ENCODE measurements at regions not wholly inside any gene's neighbourhood (a gene's known extent, or its start where the extent isn't known, plus 50 kb on each side); places are given as distances from the start of the nearest gene placed in this dataset.

DNA sequence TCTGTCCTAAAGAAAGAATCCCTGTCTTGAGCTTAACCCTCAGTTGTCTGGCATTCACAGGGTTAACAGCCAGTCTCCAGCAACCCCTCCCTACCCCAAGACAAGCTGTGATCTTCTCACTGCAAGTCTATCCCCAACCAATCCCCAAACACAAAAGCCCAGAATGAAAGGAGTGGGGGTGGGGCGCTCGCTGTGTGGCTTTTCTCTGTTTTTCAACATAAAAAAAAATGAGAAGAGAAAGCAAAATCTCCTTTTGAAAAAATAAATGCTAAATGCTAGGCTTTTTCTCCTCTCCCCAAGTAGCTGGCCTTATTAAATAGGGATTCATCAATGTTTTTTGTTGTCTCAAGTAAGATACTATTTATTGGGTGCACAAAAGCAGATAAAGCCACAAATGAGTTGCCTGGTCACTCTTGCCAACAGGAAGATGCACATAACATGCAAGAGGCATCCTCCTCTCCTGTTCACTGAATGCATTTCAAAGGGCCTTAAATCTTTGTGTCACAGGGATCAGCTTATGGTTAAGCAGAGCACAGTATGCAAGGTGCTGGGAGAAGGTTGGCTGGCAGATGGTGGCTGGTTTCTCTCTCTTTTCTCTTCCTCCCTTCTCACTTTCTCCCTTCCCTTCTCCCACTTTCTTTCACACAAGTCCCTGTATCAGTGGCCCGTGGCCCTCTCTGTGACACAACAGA lies 225.6 kb downstream of the CMPK2 start:
- TF ChIP-seq, protein P1, sequence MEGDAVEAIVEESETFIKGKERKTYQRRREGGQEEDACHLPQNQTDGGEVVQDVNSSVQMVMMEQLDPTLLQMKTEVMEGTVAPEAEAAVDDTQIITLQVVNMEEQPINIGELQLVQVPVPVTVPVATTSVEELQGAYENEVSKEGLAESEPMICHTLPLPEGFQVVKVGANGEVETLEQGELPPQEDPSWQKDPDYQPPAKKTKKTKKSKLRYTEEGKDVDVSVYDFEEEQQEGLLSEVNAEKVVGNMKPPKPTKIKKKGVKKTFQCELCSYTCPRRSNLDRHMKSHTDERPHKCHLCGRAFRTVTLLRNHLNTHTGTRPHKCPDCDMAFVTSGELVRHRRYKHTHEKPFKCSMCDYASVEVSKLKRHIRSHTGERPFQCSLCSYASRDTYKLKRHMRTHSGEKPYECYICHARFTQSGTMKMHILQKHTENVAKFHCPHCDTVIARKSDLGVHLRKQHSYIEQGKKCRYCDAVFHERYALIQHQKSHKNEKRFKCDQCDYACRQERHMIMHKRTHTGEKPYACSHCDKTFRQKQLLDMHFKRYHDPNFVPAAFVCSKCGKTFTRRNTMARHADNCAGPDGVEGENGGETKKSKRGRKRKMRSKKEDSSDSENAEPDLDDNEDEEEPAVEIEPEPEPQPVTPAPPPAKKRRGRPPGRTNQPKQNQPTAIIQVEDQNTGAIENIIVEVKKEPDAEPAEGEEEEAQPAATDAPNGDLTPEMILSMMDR (optimal IDR thresholded peaks at IDR 0.05 in 1 of 3, IDR thresholded peaks at IDR 0.05 in 1 of 3, conservative IDR thresholded peaks at IDR 0.05 in 1 of 3; ENCODE audit: extremely low read depth in 1 of 3, insufficient read depth in 2 of 3, low read length in 3 of 3): no peak
- no peak for TF ChIP-seq EZH2 (IDR thresholded peaks at IDR 0.05; ENCODE audit: low read length)
